ENCODE measurements at regions not wholly inside any gene's neighbourhood (a gene's known extent, or its start where the extent isn't known, plus 50 kb on each side); places are given as distances from the start of the nearest gene placed in this dataset.

DNA sequence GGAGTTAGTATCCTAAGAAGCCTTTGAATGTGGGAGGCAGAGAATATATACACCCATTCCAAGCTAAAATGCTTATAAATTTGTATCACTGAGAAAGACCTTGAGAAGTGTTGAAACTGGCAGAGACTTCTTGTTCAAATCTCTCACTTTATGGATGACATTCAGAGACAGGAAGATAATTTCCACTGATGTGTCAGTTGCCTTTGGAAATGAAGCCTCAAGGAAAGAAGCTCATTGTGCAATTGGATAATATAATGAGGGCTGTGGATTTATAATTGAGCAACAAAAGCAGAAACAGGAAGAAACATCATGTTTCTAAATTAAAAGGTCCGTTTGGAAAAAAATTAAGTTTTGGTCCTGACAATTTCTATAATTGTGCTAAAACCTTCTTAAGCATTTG, 789.9 kb upstream of the IGFBP3 start:
- DNase-seq: no peak

DNA sequence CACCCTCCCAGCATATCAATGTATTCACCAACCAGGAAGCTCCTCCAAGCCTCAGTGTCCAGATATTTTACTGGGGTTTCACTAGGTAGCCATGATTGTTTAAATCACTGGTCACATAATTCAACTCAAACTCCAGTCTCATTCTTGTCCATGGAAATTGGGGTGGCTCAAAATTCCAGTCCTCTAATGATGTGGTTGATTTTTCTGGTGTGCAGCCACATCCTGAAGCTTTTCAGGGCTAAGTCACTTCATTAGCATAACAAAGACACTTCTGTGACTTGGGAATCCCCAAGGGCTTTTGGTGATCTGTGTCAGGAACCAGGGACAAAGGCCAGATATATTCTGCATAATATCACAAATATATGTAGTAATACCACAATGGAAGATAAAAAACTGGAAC, 786.9 kb upstream of the IGFBP3 start:
- DNase-seq: no peak

DNA sequence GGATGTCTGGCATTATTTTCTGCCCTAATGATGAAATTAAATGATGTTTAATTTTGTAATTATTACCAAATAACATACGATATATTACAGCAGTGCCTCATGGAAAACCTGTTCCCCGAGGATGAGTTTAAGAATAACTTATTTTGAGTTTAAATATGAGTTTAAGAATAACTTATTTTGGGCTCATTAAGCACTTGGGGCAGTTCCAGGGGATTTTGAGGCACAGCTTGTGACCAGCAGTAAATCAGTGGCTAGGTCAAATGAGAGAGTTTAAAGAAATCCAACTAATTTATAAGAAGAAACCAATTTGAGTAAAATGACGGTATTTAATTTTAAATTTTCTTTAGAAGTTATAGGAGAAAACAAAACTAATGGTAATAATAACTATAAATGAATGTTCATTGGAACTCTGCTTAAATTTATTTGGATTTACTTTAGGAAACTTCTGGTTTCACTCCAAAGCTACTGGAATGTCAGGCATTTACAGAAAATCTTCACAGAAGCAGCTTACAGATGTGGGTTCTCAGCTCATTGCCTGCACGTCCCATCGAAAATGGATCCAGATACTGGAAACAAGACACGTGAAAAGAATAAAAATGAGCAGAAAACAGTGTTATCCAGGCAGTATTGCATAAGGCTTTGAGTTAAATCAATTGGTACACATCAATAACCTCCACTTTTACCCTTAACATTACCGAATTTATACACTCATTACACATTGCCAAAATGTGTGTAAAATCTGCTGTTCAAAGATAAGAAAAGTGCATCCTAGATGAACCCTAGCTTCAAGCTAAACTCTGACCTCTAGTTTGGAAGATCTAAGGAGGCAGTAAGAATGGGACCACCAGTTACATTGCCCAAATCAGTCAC, 784.5 kb upstream of the IGFBP3 start:
- peak; percentile 36 for DNase-seq

DNA sequence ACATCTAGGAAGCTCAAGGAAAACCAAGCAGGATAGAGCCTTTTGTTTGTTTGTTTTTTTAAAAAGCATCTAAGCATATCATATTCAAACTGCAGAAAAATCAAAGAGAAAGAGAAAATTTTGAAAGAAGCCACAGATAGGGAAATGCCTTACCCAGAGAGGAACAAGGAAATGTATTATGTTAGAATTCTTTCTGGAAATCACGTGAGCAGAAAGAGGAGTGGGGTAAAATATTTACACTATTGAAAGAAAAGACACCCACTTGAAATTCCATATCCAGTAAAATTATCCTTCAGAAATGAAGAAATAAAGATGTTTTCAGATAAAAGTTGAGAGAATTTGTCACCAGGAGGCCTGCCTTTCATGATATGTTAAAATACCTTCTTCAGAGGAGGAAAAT, 775.7 kb upstream of the IGFBP3 start:
- DNase-seq: no peak

DNA sequence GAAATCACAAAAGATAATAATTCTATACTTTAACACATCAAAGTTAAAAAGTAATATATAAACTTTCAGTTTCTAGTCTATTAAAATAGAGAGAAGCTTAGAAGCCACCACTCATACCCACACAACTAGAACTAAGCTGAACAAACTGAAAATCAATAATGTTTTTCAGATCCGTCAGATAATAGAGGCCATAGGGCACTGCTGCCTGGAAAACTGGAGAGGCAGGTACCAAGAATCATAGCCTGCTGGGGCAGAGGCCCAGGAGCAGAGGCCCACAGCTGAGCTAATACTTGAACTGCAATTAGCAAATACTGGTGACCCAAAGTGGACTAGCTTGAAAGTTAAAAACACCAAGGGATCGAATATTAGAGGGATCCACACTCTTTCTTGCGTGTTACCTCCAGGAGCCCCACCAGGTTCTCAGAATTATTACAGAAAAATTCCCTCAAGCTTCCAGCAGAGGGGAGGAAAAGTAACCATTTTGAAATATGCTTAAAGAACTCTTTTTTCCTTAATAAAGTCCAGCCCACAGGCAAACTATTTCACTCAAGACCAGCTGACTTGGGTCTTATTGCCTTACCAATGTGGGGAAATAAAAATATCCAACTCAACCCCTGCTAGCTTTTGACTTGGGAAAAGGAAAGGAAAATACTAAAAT, 774.1 kb upstream of the IGFBP3 start:
- DNase-seq: no peak

DNA sequence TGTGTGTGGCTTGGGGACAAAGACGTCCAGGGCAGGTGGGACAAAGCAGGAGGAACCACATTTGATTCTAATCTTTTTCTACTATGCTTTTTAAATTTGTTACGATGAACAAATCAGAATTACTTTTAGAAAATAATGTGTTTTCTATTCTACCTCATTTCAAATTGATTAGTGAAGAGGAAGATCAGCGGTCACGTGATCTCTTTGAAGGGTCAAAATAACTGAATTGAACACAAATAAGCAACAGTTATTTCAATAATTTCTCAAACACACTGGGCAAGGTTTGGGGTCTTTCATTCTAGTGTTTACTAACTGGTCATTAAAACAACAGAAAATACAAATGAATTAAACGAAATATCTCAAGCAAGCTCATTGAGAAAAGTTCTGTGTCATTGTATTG, 773.0 kb upstream of the IGFBP3 start:
- DNase-seq: no peak

DNA sequence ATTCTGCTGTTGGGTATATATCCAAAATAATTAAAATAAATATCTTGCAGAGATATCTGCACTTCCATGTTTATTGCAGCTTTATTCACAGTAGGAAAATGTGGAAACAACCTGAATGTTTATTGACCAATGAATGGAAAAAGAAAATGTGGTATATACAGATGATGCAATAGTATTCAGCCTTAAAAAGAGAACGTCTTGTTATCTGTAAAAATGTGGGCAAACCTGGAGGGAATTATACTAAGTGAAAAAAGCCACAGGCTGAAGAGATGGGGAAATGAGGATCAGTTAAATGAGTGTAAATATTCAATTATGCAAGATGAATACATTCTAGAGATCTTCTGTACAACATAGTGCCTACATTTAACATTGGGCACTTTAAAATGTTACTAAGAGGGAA, 766.1 kb upstream of the IGFBP3 start:
- no peak for DNase-seq

DNA sequence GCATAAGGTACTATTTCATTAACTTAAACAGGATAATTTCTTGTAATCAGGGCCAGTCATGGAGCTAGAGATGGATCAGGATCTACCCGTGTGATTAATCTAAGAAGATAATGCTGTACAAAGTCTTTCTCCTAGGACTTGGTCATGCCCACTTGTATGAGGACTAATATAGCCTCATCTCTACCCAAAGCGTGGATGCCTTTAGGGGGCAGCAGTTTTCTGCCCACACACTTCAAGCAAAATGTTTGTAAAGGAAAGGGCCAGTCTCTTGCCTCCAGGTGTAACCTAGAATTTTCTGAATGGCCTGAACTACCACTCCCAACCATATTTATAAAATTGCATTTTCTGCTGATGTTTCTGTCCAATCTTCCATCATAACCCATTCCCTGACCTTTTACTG, 764.0 kb upstream of the IGFBP3 start:
- DNase-seq: no peak

DNA sequence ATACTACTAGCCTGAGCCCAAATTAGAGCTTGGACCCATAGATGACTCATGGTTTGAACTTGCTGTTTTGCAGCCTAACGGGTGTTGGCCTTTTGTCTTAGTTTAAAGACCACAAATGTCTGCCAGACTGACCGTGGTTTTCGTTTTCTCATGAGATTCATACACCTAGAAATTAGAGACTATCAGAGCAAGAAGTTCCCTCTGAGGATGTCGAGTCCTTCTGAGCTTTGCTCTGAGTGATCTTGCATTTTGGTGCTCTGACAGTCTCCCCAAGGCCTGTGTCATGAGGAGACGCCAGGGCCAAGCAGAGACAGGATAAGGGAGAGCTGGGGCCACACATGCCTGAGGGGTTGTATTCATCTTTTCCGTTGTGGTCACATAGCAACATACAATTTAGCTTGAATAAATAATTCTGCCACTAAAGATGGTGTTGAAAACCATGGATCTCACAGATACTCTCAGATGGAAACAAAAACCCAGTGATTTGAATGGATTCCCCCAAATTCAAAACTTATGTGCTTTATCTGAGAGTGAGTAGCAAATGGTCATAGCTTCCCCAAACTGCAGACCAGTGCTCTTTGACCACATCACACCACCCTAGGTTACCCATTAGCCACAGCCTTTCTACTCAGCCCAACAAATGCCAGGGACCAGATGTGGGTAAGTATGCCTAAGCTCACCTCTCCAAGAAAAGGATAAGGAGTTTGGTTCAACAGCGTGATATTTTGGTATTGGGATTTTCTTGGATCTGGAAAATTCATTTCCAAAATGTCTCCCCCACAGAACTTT, 762.0 kb upstream of the IGFBP3 start:
- DNase-seq: peak; percentile 89

DNA sequence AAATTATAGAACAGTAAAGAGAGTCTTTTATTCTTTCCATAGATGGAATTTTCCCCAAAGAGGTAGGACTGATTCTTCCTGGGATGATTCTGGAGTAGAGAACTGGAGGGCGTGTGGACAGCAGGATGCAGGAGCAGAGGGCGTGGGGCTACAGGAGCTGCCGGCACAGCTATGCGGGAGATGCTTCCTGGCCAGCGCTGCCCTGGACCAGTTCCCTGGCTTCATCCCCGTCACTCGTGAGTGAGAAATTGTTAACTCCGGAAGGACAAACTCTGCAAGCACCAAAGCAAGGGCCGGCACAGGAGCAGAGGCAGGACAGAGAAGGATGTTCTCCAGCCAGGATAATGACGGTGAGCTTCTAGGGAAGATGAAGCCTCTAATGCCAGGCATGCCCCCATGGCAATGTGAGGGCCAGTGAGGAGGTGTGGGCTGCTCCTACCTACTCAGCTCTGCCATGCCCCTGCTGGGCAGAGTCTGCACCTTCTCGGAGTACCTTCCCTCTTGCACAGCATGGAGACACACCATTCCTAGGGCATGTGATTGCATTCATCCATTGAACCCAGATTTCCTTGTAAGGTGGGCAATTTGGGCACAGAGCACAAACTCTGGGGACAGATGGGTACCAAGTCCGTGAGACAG, 760.9 kb upstream of the IGFBP3 start:
- DNase-seq: no peak

DNA sequence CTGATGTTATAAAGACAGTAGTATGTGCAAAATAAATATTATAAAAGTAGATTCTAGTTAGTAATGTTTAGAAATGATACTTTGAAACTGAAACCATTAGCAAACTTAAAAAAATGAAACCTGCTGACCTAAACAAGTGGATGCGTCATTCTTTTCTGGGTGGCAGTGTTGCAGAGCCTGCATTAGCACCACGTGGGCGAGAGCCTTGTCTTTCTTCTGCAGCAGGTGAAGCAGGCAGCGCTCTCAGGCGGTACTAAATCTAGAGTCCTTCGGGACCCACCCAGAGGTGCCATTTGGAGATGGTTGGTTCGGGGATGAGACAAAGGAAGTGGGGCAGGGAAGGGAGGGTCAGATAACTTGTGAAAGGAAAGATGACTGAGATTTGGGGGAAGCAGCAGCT, 759.1 kb upstream of the IGFBP3 start:
- DNase-seq: no peak

DNA sequence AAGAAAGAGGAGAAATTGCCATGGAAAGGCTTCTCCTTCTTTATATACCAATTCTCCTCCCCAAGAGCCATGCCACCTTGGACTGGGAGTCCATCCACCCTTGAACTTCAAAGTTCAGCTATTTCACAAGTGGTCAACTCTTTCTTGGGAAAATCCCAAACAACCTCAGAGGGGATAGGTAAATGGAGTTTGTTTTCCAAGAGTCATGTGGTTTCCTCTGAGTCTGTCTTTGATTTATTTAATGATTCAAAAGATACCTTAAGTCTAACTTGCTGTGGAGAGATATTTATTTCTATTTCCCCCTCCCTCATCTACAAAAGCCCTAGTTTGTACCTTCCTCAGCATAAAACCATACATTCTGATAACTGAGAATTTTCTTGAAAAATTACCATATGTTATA, 758.6 kb upstream of the IGFBP3 start:
- no peak for DNase-seq

DNA sequence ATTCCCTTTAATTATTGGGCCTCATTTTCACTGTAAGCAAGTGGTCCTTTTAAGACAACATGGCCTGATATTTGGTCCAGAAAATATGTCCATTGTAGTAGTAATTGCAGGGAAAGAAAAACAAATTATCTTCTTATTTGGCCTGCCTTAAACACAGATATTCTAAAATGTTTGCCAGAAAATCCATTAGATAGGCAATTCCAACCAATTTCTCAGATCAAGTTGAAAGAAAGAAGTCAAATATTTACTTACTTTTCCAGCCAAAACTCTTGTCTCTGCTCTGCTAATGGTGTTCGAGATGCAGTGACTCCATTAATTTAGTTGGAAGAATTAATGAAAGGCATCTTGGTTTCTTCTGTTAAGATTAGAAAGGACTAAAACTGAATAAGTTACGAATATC, 757.3 kb upstream of the IGFBP3 start:
- no peak for DNase-seq

DNA sequence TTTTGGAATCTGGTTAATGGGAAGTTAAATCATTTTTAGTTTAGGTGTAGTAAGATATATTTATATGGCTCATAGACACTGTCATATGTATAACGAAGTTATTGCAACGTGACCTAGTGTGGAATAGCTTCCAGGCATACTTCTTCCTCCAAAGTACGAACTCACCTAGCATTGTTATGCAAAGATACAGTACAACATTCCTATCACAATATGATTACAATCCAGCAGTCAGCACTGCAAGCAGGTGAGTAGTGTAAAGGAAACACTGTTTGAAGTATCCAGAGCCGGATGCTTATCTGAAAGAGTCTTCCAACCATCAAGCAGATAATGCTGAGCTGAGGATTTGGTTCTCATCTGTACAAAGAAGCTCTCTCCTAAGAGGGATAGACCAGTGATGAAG, 754.4 kb upstream of the IGFBP3 start:
- no peak for DNase-seq

DNA sequence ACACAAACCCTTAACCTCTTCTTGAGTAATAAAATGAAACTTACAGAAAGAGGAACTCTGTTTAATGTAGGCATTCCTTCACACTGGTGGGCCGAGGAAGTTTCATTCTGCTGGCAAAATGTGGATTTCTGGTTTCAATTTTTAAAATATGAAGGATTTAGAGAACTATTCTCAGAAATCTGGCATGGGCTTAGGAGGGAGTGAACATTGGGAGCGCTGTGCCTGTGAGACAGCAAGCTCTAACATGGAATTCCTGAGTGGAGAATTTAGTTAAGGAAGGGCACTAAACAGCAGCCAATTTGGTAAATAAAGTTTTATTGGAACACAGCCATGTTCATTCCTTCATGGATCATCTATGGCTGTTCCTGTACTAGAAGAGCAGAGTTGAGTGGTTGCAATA, 751.8 kb upstream of the IGFBP3 start:
- no peak for DNase-seq

DNA sequence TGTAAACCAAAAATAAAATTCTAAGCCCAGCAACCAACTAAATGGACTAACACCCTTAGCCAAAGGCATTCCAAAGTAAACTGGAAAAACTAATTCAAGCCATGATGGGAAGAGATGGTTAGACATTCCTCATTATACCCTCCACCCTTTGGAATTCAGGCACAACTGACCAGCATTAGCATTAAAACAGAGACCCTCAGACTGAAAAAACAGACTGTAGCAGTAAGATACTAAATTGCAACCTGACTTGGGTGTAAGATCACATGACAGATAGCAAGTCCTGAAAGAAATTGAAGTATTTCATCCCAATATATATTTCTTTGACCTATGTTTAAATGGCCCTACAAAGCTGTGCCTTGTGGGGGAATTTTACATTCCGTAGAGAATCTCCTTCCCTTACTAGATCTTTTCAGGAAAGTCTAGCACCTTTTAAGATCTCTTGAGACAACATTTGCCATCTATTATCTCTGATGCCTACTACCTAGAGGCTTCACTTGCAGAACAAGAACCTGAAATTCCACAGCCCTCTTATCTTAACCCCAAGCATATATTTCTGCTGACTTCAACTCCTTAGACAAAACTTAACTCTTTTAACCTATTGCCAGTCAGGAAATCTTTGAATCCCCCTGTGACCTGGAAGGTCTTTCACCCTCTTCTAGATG, 750.2 kb upstream of the IGFBP3 start:
- DNase-seq: no peak

DNA sequence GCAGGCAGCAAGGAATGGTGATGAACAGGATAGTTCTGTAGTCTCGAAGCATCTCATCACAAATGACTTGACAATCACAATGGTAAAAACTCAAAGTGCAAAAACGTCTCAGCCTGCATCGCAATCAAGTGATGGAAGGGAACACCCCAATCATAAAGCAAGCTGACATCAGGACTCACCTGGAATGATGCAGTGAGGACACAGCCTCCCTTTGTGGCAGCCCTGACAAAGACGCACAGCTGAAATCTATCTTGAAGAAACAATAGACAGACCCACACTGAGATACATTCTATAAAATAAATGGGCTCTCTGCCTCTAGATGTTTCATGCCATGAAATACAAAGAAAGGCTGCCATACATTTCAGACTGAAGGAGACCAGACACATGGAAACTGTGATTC, 748.0 kb upstream of the IGFBP3 start:
- no peak for DNase-seq

DNA sequence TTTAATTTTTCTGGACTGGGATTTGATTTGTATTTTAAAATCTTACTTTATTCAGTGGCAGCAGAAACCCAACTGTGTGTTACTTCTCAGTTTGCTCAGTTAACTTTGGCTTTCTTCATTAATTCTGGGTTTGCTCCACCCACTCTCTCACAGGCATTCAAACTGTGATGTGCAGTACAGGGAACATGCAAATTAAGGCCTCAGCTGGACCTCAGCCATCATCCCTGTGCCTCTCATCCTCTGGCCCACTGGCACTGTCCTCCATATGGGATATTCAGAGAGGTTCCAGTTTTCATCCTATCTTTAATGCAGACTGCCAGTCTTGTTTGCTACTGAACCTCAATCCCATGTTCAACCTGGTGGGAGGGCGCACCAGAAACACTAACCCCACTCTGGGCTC, 743.4 kb upstream of the IGFBP3 start:
- no peak for DNase-seq

DNA sequence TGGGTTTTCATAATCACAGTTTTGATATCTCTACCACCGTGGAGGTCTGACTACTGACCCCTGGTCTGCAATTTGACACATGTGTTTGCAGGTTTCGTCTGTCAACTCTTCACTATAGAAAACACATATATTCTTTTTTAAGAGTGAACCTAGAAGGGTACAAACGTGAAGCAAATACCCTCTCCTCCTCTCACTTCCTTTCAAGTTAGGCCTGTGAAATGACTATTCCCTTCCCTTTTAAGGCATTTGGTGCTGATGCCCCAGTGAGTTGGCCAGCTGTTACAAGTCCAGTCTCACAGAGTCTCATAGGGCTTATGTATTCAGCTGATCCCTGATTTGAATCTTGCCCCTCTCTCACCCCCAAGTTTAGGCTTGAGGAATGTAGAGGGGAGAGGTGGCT, 742.0 kb upstream of the IGFBP3 start:
- no peak for DNase-seq

DNA sequence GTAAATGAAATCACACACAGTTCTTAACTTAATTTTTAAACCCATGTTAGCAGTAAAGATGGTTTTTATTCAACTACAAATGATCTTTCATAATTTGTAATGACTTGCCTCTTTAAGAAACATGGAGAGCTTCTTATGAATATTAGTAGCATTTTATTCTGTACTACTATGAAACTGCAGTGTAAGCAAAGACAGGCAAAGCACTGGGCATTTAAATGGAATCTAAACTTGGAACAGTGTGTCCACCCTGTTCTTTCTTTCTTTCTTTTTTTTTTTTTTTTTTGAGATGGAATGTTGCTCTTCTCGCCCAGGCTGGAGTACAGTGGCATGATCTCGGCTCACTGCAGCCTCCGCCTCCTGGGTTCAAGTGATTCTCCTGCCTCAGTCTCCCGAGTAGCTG, 740.4 kb upstream of the IGFBP3 start:
- no peak for DNase-seq

DNA sequence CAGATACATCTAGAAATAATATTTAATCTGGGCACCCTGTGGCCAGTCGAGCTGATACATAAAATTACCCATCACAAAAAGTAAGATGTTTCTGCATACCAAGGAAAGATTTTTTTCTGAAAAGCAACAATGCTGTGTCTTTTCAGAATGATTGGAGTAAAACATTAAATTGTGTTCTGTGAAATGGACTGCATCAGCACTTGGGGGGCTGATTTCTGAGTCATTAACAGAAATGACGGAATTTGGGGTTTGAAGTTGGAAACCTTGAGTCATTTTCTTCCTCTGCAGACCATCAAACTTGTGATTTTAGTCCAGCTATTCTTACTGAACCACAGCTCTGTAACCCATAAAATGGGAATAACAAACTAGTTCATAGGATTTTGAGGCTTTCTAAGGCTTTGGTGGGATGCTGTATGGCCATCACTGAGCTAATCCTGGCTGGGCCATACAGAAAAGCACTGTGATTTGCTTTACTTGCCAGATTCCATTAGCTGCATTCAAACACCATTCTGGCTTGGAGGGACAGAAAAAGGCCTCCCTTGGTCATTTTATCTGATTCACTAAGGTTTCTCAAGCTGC, 739.4 kb upstream of the IGFBP3 start:
- DNase-seq: no peak

DNA sequence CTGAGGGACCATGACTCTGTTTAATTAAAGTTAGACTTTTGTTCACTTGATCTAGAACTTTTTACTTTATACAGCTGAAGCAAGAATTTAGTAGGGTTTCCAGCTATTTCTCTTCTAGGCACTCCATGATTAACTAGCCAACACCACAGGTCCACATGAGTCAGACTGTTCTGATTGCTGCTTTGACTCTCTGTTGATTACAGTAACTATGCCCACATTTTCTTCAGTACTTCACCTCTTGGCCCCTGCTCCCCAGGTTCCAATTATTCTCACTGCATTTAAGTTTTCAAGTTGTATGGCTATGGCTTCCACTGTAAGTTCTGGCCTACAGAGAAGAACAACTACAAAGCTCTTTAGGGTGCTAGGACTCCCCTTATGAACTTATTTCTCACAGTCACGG, 737.2 kb upstream of the IGFBP3 start:
- DNase-seq: no peak
